Nephron progenitor cell (in vitro differentiated cells): ENCODE measurements at regions not wholly inside any gene's neighbourhood (a gene's known extent, or its start where the extent isn't known, plus 50 kb on each side); places are given as distances from the start of the nearest gene placed in this dataset.
"Not testable (repeated sequence)": the region's sequence is repeated elsewhere in the genome, so short reads cannot be mapped to it uniquely, and the experiment has no call there.

Source experiments
- DNase-seq: peaks from one replicate; pipeline ENCODE4 v3.0.0; 2021
- H3K27ac Mint-ChIP-seq: 2 replicates; pipeline ENCODE4 v1.8.0; 2021; ENCODE audit warnings: mild to moderate bottlenecking, moderate library complexity, mixed read lengths
- H3K27me3 Mint-ChIP-seq: 2 replicates; pipeline ENCODE4 v1.8.0; 2021; ENCODE audit warnings: mild to moderate bottlenecking, low read depth, mixed read lengths; ENCODE audit not compliant: poor library complexity
- H3K36me3 Mint-ChIP-seq: 2 replicates; pipeline ENCODE4 v1.8.0; 2021; ENCODE audit warnings: low read depth, mixed read lengths
- H3K4me1 Mint-ChIP-seq: 2 replicates; pipeline ENCODE4 v1.8.0; 2021; ENCODE audit warnings: mixed read lengths
- H3K4me3 Mint-ChIP-seq: 2 replicates; pipeline ENCODE4 v1.8.0; 2021; ENCODE audit warnings: mild to moderate bottlenecking, moderate library complexity, mixed read lengths
- H3K9me3 Mint-ChIP-seq: 2 replicates; pipeline ENCODE4 v1.8.0; 2021; ENCODE audit warnings: mild to moderate bottlenecking, moderate library complexity, mixed read lengths
- CTCF ChIP-seq: fragments of 200-600 bp; sonication (generic); IDR thresholded peaks from 2 replicates; pipeline ENCODE4 v1.5.0; 2021; ENCODE audit warnings: antibody characterized with exemption

- TF ChIP-seq CTCF: no peak
- Mint-ChIP-seq H3K4me1 (peaks cover 20% of the 10 kb centered on the region), H3K4me3 (no peak overlapping the region), H3K27ac (no peak overlapping the region), H3K9me3 (peaks cover 15% of the 10 kb centered on the region), H3K36me3 (no peaks in the 10 kb centered on the region), H3K27me3 (peaks cover 7% of the 10 kb centered on the region)
- DNase-seq: no peak
Measured at GRCh38 chr5:36505021-36505420, 101.4 kb upstream of the SLC1A3 start.

GRCh38 chr5:36507332-36507952 lies 99.0 kb upstream of the SLC1A3 start:
- peak; percentile 80 for DNase-seq
- peak; percentile 82 for TF ChIP-seq CTCF
- Mint-ChIP-seq H3K4me3 (no peak overlapping the region), H3K4me1 (peaks cover 16% of the 10 kb centered on the region), H3K27ac (no peak overlapping the region), H3K27me3 (peaks cover 17% of the 10 kb centered on the region), H3K9me3 (peaks cover 29% of the 10 kb centered on the region), H3K36me3 (no peaks in the 10 kb centered on the region)

- not testable (repeated sequence) for DNase-seq, H3K36me3 Mint-ChIP-seq, H3K4me1 Mint-ChIP-seq, H3K27ac Mint-ChIP-seq, H3K4me3 Mint-ChIP-seq
- peaks cover 20% of the 10 kb centered on the region for H3K27me3 Mint-ChIP-seq
- peaks cover 32% of the 10 kb centered on the region for H3K9me3 Mint-ChIP-seq
Measured at GRCh38 chr5:36508331-36508730, 98.1 kb upstream of the SLC1A3 start.

GRCh38 chr5:36513647-36514046 lies 92.8 kb upstream of the SLC1A3 start:
- Mint-ChIP-seq H3K9me3 (peaks cover 31% of the 10 kb centered on the region), H3K27me3 (peaks cover 16% of the 10 kb centered on the region)
- H3K27ac Mint-ChIP-seq, H3K36me3 Mint-ChIP-seq, H3K4me3 Mint-ChIP-seq, DNase-seq, H3K4me1 Mint-ChIP-seq: not testable (repeated sequence)

GRCh38 chr5:36519881-36520280 lies 86.5 kb upstream of the SLC1A3 start:
- H3K27ac Mint-ChIP-seq: no peak overlapping the region
- no peak for TF ChIP-seq CTCF
- no peak for DNase-seq
- H3K36me3 Mint-ChIP-seq: no peaks in the 10 kb centered on the region
- H3K27me3 Mint-ChIP-seq: peaks cover 3% of the 10 kb centered on the region
- H3K4me1 Mint-ChIP-seq: peaks cover 4% of the 10 kb centered on the region
- H3K4me3 Mint-ChIP-seq: no peak overlapping the region
- H3K9me3 Mint-ChIP-seq: no peaks in the 10 kb centered on the region

- no peak for TF ChIP-seq CTCF
- no peak overlapping the region for H3K4me3 Mint-ChIP-seq
- no peak overlapping the region for H3K27ac Mint-ChIP-seq
- no peaks in the 10 kb centered on the region for H3K36me3 Mint-ChIP-seq
- H3K4me1 Mint-ChIP-seq: peaks cover 4% of the 10 kb centered on the region
- peaks cover 3% of the 10 kb centered on the region for H3K27me3 Mint-ChIP-seq
- no peak for DNase-seq
- no peaks in the 10 kb centered on the region for H3K9me3 Mint-ChIP-seq
Measured at GRCh38 chr5:36521219-36521618, 85.2 kb upstream of the SLC1A3 start.
